NCI-H69 (cell line): ENCODE measurements at regions not wholly inside any gene's neighbourhood (a gene's known extent, or its start where the extent isn't known, plus 50 kb on each side); places are given as distances from the start of the nearest gene placed in this dataset.
"Not testable (repeated sequence)": the region's sequence is repeated elsewhere in the genome, so short reads cannot be mapped to it uniquely, and the experiment has no call there.

ENCODE experiments used
- DNase-seq: peaks from one replicate; lab custom pipeline; 2025; lab: John Stamatoyannopoulos, UW

DNA sequence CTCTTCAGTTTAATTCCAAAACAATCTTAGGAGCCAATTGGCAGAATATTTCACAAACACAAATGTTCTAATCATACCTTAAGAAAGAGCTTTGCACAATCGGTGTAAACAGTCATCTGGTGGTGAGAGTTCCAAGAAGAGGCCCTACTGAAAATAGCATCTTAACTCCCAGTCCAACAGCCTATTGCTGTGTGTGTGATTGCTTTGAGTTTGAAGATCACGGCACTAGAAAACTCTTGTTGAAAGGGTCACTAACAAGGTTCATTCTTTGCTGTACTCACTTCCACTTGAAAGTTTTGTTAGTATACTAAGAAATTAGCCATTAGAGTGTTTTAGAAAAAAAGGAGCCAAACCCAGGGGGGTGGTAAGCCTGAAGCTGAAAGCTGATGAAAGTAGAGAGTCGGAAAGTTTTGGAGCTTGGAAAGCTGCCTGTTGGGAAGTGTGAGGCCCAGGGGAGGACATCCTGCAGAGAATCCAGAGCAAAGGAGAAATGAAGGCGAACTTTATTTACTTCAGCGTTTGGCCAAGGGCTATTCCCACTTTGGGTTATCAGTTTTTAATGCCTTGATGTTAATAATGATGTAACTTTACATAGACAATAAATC lies 180.3 kb upstream of the GHR start:
- DNase-seq = no peak

DNA sequence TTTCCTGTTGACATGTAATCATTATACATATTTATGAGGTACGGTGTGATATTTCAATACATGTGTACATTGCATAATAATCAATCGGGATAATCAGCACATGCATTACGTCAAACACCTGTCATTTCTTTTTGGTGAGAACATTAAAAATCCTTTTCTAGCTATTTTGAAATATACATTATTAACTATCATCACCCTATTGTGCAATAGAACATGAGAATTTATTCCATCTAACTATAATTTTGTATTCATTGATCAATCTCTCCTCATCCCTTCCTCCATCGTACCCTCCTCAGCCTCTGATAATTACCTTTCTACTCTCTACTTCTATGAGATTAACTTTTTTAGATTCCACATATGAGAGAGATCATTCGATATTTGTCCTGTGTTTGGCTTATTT lies 170.9 kb upstream of the GHR start:
- no peak for DNase-seq

DNA sequence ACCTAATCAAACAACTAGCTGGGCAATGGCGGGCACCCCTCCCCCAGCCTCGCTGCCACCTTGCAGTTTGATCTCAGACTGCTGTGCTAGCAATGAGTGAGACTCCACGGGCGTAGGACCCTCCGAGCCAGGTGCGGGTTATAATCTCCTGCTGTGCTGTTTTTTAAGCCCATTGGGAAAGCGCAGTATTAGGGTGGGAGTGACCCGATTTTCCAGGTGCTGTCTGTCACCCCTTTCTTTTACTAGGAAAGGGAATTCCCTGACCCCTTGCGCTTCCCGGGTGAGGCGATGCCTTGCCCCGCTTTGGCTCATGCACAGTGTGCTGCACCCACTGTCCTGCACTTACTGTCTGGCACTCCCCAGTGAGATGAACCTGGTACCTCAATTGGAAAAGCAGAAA lies 163.3 kb upstream of the GHR start:
- not testable (repeated sequence) for DNase-seq

DNA sequence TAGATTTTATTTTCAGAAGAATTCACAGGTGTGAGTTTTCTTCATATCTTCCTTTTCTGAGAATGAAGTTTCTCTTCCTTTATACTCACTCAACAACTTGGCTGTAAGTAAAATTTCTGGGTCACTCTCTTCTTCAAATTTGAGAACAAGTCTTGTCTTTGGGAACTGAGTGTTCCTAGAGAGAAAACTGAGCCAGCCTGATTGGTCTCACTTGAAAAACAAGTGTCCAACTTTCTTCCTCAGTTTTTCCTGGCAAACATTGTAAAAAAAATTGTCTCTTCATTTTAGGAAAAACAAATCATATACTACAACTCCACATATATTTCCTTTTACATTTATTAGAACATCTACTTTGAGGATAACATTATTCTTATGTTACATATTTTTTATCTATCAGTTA lies 156.1 kb upstream of the GHR start:
- DNase-seq = no peak

DNA sequence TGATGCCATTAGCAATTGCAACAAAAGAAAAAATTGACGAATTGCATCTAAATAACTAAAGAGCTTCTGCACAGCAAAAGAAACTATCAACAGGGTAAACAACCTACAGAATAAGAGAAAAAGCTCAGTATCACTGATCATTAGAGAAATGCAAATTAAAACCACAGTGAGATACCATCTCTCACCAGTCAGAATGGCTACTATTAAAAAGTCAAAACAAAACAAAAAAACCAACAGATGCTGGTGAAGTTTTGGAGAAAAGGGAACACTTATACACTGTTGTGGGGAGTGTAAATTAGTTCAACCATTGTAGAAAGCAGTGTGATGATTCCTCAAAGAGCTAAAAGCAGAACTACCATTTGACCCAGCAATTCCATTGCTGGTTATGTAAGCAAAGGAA lies 155.1 kb upstream of the GHR start:
- DNase-seq = not testable (repeated sequence)

DNA sequence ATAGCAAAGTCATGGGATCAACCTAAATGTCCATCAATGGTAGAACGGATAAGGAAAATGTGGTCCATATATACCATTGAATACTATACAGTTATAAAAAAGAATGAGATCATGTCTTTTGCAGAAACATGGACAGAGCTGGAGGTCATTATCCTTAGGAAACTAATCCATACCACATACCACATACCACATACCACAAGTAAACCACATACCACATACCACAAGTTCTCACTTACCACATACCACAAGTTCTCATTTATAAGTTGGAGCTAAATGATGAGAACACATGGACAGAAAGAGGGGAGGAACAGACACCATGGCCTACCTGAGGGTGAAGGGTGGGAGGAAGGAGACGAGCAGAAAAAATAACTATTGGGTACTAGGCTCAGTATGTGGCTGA lies 154.6 kb upstream of the GHR start:
- no peak for DNase-seq

DNA sequence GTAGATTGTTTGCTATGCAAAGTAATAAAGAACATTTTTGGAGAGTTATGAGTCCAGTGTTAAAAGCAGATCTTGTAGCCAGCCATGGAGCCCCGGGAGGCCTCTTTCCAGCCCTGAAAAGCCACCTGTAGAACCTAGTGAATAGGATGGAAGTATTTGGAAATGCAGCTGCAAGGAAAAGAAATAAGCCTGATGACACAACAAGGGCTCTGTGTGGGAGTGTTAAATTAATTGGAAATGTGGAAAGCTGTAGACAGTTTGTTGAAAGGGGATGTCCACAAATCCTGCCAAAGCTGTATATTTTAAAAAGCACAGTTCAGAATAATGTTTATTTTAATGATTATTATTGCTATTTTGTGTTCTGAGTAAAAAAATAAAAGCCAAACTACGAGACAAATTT lies 152.5 kb upstream of the GHR start:
- DNase-seq = no peak

DNA sequence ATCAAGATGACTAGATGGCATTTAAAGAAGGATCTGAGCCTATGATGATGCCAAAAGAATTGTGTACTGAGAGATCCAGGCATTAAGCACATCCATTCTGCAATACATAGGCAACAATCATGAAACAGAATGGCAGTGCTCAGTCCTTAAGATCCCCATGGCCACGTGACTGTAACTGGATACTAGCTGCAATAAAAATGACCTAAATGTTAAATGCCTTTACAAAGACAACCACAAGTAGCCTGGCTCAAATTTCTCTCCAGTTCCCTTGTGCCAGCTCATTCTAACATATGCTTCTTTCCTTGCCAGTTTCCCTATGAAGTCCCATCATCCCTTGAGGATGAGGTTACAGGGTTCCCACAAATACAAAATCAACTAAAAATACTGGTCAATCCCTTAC lies 148.3 kb upstream of the GHR start:
- no peak for DNase-seq

DNA sequence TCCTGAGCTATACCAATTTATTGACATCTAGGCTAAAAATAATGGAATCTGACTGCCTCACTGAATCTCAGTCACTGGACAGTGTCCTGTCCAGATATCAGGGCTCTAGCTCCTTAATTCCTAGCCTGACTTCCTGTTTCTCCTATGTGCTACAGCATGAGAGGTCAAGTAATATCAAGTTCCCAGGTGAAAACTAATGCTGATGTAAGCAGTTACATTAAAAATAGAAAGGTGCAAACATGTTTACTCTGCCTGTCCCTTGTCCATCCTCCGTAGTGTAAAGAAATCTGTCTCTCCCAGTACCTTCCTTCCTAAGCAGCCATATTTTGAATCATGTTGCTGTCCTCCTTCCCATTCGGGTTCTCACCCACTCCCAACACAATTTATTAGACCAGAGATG lies 145.9 kb upstream of the GHR start:
- DNase-seq = no peak

DNA sequence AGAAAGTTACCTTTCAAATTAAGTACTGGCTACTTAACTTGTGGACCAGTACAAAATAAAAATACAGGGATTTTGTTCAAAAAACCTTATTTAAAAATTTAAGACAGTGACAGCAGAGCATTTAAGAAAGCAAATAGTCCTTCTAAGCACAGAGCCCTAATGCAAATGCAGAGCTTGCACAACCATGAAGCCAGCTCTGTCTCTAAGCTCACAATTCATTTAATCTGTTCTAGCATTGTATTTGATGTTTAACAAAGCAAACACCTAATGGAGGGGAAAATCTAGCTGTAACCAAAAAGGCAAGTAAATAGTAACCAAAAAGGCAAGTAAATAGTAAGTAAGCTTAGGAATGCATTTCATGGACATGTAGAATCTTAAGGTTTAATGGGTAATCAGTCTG lies 138.7 kb upstream of the GHR start:
- no peak for DNase-seq

DNA sequence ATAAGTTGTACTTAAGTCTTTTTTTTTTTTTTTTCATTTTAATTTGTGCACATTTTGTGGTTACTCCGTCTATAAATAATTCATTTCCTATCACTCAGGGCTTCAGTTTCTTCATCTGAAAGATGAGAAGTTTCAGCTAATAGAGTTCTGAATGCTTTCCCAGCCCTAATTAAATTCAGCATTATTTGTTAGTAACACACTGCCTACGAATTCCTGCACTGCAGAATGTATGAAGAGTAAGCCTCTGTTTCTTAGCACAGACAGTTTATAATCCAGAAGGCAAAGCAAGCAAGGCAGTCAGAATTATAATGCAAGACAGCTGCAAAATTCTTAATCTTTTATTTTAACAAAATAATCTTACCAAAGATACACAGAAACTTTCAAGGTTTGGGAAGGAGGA lies 138.0 kb upstream of the GHR start:
- DNase-seq = no peak

DNA sequence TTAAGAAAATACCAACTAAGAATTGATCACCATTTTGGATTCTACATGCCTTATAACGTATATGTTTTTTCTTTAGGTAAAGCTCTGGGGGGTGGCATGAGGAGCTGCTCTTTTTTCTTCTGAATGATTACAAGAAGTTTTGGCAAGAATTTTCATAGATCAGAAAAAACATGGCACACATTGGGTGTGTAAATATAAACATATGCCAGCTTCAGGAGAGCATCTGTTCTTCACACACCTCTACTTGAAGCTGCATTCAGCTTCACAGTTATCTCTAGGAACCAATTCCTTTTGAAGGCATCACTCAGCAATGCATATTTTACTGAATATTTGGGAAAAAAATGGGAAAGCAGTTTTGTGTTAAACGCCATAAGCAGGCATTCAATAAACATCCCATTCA lies 122.7 kb upstream of the GHR start:
- no peak for DNase-seq

DNA sequence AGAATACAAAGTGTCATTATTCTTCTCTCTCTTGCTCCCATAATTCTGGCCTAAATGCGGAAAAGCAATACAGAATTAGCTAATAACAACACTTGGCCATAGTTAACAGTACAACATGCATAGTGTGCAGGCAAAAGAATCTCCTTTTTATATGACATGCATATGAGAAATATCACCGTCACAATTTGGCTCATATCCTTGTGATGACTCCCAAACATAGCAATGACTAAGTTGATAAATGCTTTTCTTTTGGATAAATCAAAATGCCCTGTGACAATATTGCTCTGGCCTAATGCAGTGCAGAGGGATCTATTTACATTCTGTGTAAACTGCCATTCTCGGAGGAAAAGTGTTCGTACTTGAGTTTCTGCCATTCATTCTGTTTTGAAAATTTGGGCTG lies 121.9 kb upstream of the GHR start:
- no peak for DNase-seq

DNA sequence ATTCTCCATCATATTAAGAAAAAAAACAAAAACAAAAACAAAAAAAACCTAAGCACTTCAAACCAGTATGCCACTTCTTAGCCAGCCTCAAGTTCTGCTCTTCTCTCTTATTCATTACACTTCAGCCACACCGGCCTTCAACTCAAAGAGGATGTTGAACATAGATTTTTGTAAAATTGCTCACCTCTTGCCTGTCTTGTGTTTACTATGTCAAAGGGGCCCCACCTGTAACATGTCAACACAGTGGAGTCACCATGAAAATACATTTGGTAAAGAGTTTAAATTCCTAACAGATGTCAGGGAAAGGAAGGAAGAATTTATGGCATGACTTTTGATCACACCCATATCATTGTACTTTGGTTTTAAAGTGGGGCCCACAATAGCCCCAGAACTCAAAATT lies 121.1 kb upstream of the GHR start:
- no peak for DNase-seq

DNA sequence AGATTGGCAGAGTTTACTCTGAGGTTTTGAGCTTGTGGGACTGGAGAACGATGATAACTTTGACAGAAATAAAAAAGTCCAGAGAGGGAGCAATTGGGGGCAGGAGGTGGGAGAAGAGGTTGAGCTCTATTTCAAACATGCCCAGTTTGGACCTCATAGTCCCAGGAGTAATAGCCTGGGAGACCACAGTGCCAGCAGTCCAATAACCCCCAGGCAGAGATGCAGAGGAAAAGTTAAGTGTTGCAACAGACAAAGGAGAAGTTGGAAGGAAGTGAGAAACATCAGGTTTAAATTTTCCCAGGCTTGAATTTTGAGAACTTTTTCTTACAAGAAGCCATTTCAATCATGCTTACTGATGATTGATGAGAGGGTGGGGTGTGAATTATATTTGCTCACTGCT lies 117.0 kb upstream of the GHR start:
- DNase-seq = no peak

DNA sequence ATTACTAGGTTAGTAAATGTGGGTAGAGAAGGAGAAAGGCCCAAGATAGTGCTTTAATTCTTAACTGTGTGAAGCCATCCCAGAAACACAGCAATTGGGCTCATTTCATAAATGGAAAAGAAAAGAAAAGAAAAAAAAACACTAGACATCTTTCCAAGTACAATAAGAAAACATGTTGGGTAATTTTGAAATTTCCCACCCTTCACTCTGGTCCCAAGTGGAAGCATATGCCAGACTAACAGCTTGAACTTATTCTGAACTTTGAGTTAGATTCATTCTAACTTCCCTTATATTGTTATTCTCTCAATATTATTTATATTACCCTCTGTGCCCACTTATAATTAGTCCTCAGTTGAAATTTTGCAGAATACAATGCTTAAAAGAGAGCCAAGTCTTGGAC lies 113.4 kb upstream of the GHR start:
- no peak for DNase-seq

DNA sequence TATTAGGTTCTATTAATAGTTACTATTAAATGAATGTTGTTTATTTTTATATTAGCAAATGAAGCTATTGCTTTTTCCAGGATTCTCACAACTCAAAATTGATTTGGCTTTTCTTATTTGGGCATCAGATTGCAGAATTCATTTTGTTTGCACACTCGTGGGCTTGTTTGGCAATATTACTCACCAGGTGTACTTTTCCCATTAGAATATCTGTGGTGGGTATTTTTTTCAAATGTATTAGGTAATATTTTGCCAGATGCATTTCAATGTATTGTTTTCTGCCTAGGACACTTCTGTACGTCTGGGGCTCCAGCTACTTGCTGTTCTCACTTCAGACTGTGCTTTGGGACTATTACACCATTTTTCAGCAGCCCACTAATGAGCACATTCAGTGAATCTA lies 108.0 kb upstream of the GHR start:
- DNase-seq = no peak

DNA sequence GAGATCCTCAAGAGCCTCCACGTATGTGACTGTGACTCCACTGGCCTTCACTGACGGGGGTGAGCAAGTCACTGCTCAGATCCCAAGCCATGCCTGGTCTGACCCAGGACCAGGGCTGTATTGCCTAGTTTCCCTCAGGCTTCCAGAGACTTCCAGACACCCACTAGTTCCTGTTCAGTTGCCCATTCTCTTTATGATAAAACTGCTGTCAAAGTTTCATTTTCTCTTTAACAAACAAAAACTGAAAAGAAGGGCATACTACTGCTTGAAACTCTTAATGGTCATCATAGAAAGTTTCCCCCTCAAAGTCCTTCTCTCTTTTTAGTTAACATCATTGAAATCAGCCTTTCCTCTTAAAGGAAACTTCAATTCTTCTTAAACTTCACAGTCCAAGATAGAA lies 105.7 kb upstream of the GHR start:
- no peak for DNase-seq

DNA sequence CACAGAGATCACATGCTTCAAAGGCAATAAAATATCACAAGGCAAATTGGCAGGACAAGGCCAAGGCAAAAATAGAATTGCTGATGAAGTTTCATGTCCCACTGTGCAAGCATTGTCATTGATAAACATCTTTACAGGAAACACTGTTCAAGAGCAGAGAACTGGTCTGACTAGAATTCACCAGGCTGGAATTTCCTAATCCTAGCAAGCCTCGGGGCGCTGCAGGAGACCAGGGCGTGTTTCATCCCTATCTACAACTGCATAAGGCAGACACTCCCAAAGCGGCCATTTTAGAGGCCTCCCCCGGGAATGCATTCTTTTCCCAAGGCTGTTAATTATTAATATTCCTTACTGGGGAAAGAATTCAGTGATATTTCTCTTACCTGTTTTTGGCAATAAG lies 103.7 kb upstream of the GHR start:
- not testable (repeated sequence) for DNase-seq

DNA sequence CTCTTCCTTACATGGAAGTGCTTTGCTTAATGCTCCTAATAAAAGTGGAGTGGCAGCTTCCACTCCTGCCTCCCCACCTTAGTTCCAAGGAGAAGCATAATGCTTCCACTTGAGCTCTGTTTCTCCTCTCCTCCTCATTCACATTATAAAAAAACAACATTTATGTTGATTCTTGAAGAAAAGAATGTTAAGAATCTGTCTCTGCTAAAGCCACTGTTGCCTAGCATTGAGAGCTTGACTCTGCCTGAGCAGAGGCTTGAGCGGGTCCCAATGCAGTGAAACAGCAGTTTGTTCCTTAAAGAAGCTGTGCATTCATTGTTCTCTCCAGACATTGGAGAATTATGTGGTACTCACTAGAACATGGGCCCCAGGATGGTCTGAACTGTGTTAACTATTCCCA lies 101.5 kb upstream of the GHR start:
- no peak for DNase-seq

DNA sequence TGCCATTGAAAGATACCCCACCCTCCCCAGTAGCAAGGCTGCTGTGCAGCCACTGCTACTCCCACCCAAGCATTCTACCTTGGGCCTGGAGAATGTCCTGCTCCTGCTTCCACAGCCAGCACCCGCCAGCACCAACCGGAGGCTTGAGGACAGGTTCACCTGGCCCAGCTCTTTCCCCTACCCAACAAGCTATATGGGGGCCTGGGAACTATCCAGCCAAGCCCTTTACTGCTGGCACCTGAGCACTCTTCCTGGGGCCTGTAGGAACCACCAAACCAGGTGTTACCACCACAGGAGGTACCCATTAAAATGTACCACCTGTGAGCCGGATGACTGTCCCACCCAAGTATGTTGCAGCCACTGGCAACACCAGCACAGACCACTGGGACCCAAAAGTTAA lies 86.1 kb upstream of the GHR start:
- no peak for DNase-seq

DNA sequence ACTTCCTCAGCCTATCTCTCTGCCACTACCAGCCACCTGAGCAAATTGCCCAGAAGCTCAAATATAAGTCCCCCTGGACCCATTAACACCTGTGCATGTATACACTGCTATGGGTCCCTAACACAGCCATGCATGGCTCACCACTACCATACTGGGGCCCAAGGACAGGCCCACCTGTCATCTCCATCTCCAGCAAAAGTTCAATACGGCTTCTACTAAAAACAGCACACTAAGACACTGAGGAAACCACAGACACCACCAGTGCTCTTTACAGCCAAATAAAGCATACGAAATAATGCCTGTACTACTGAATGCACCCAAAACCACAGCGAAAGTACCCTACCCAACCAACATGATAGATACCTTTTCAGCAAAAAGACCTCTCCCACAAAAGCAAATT lies 85.6 kb upstream of the GHR start:
- no peak for DNase-seq

DNA sequence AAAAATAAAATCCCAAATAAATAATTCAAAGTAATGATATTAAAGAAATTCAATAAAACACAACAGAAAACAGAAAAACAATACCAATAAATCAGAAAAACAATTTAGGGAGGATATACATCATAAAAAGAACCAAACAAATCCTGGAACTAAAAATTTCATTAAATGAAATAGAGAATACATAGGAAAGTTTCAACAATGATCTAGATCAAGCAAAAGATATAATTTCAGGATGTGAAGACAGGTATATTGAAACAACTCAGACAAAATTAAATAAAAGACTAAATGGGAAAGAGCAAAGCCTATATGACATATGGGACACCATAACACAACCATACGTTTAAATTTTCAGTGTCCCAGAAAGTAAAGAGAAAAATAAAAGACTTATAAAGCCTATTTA lies 85.1 kb upstream of the GHR start:
- no peak for DNase-seq

DNA sequence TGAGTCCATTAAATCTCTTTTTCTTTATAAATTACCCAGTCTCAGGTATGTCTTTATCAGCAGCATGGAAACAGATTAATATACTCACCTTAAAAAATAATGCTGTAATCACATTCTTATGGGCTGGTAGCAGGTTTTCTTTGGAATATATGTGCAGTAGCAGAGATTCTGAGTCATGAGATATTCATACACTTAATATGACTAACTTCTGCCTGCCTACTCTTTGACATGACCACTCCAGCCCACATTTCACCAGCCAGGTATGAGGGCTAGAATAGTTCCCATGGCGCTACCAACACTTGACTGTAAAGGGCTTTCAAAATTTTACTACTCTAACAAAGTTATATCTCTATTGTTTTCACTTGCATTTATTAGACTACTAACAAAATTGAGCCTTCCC lies 74.1 kb upstream of the GHR start:
- no peak for DNase-seq

DNA sequence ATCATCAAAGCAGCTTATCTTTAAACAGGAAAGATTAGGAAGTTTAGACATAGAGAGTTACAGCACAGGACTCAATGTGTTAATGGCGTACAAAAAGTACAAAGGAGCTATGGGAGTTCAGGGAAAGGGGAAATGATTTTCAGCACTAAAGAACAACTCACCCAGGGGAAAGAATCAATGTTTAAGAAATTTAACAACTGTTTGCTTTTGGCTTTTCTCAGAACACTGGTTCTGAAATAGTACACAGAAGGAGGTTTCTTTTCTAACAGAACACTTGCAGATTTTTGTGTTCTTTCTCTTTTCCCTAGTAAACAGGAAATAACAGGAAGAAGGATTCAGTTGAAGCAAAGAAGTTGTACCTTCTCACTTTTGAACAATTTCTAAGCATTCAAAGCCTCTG lies 71.3 kb upstream of the GHR start:
- DNase-seq = no peak
